ENCODE measurements at regions not wholly inside any gene's neighbourhood (a gene's known extent, or its start where the extent isn't known, plus 50 kb on each side); places are given as distances from the start of the nearest gene placed in this dataset.

DNA sequence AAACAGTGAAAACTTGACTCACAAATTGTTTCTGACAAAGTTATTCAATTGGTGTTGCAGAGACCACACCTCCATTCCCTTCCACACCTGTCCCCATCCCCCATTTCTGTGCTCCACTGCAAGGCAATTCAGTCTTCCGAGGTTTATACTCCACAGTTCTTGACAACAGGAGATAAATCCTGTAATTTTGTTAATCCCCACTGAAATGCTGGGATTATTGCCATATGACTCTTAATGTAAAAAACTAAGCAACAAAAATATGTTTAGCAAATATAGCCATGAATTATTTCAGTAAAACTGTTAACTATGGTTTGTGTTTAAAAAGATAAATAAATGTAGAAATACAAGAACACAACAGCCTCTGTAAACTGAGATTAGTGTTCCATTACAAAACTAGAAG, 170.1 kb upstream of the SEMA3D start:
- Histone ChIP-seq H2AFZ (ENCODE audit: low read depth, low read length) (no peak overlapping the region), H4K20me1 (ENCODE audit: insufficient read depth) (no peaks in the 10 kb centered on the region), H3K27ac (ENCODE audit: low read length) (no peak overlapping the region), H3K4me3 (ENCODE audit: low read length) (no peak overlapping the region), H3K9me2 (ENCODE audit: insufficient read depth, low read length) (no peaks in the 10 kb centered on the region), H3F3A (ENCODE audit: insufficient read depth, low read length, poor library complexity, severe bottlenecking) (no peaks in the 10 kb centered on the region), H3K4me2 (ENCODE audit: low read length) (no peak overlapping the region), H3K79me2 (replicated peaks; ENCODE audit: insufficient read depth, low read length) (no peaks in the 10 kb centered on the region), H3K9ac (ENCODE audit: low read length) (no peak overlapping the region), H3K36me3 (ENCODE audit: insufficient read depth, low read length) (no peaks in the 10 kb centered on the region), H3K9me3 (ENCODE audit: low read length) (peaks cover 3% of the 10 kb centered on the region), H3K27me3 (ENCODE audit: insufficient read depth, low read depth, low read length) (no peaks in the 10 kb centered on the region)
- TF ChIP-seq POLR2AphosphoS5 (IDR thresholded peaks at IDR 0.05), result no peak
- no peak for TF ChIP-seq EP300 (conservative IDR thresholded peaks at IDR 0.05; ENCODE audit: poor library complexity, severe bottlenecking)
- TF ChIP-seq SMC3 (conservative IDR thresholded peaks at IDR 0.05; ENCODE audit: poor library complexity), result no peak
- no peak for TF ChIP-seq CTCF (IDR thresholded peaks at IDR 0.05; ENCODE audit: poor library complexity, severe bottlenecking)
- TF ChIP-seq RAD21 (conservative IDR thresholded peaks at IDR 0.05), result no peak
- TF ChIP-seq MXI1 (conservative IDR thresholded peaks at IDR 0.05; ENCODE audit: poor library complexity, severe bottlenecking), result no peak
- no peak for TF ChIP-seq EZH2 (IDR thresholded peaks at IDR 0.05; ENCODE audit: borderline replicate concordance, insufficient read depth, low read length, poor library complexity, severe bottlenecking)
- TF ChIP-seq TAF1 (IDR thresholded peaks at IDR 0.05; ENCODE audit: low read depth), result no peak
- no peak for TF ChIP-seq REST (IDR thresholded peaks at IDR 0.05; ENCODE audit: borderline replicate concordance)

DNA sequence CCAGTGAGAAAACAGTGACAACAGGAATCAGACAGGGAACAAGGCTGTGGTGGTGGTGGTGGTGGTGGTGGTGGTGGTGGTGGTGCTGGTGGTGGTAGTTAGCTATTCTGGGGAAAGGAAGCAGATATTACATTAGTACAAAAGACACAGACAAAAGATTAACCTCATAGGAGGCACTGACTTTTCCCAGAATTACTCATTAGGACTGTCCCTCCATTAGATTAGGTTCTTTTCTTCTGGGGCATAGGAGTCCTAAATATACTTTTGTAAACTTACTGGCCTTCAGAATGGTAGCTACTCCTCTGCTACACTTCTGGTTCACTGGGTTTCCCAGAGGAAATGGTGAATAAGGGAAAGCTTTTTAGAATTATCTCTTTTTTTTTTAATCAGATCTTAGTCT, 156.6 kb upstream of the SEMA3D start:
- Histone ChIP-seq H3K27me3 (ENCODE audit: insufficient read depth, low read depth, low read length) (no peaks in the 10 kb centered on the region), H3K36me3 (ENCODE audit: insufficient read depth, low read length) (no peaks in the 10 kb centered on the region)
- TF ChIP-seq RAD21 (conservative IDR thresholded peaks at IDR 0.05) (no peak), REST (IDR thresholded peaks at IDR 0.05; ENCODE audit: borderline replicate concordance) (no peak), MXI1 (conservative IDR thresholded peaks at IDR 0.05; ENCODE audit: poor library complexity, severe bottlenecking) (no peak), EP300 (conservative IDR thresholded peaks at IDR 0.05; ENCODE audit: poor library complexity, severe bottlenecking) (no peak), POLR2AphosphoS5 (IDR thresholded peaks at IDR 0.05) (no peak), EZH2 (IDR thresholded peaks at IDR 0.05; ENCODE audit: borderline replicate concordance, insufficient read depth, low read length, poor library complexity, severe bottlenecking) (no peak), SMC3 (conservative IDR thresholded peaks at IDR 0.05; ENCODE audit: poor library complexity) (no peak), TAF1 (IDR thresholded peaks at IDR 0.05; ENCODE audit: low read depth) (no peak), CTCF (IDR thresholded peaks at IDR 0.05; ENCODE audit: poor library complexity, severe bottlenecking) (no peak)

More for the DNA sequence above, 156.6 kb upstream of the SEMA3D start:
- Histone ChIP-seq H3K9ac (ENCODE audit: low read length) (no peak overlapping the region), H3F3A (ENCODE audit: insufficient read depth, low read length, poor library complexity, severe bottlenecking) (no peaks in the 10 kb centered on the region), H3K27ac (ENCODE audit: low read length) (no peak overlapping the region), H3K4me3 (ENCODE audit: low read length) (no peak overlapping the region), H3K4me2 (ENCODE audit: low read length) (no peak overlapping the region), H3K9me2 (ENCODE audit: insufficient read depth, low read length) (no peaks in the 10 kb centered on the region), H2AFZ (ENCODE audit: low read depth, low read length) (no peak overlapping the region), H4K20me1 (ENCODE audit: insufficient read depth) (no peaks in the 10 kb centered on the region), H3K9me3 (ENCODE audit: low read length) (no peaks in the 10 kb centered on the region), H3K79me2 (replicated peaks; ENCODE audit: insufficient read depth, low read length) (no peaks in the 10 kb centered on the region)
